Smooth muscle cell (in vitro differentiated cells): ENCODE measurements at regions not wholly inside any gene's neighbourhood (a gene's known extent, or its start where the extent isn't known, plus 50 kb on each side); places are given as distances from the start of the nearest gene placed in this dataset.

Experiments used
- DNase-seq: peaks from one replicate; lab custom pipeline; 2025; ENCODE audit not compliant: unreplicated experiment; lab: John Stamatoyannopoulos, UW
- H2AFZ ChIP-seq: fragments of 200-600 bp; sonication (generic); 2 replicates; pipeline ENCODE4 v1.6.0; 2016; ENCODE audit warnings: antibody characterized with exemption, low read depth, mild to moderate bottlenecking
- H3F3A ChIP-seq: fragments of 200-600 bp; sonication (generic); 2 replicates; pipeline ENCODE4 v1.6.0; 2017; ENCODE audit warnings: antibody characterized with exemption, low read depth
- H3K27ac ChIP-seq: fragments of 200-600 bp; sonication (generic); 2 replicates; pipeline ENCODE4 v1.5.1; 2016; ENCODE audit warnings: low read depth, mild to moderate bottlenecking
- H3K27me3 ChIP-seq: fragments of 200-600 bp; sonication (generic); 2 replicates; pipeline ENCODE4 v1.6.1; 2016; ENCODE audit warnings: low read depth, mild to moderate bottlenecking
- H3K36me3 ChIP-seq: fragments of 200-600 bp; sonication (generic); 2 replicates; pipeline ENCODE4 v1.5.1; 2016; ENCODE audit warnings: low read depth
- H3K4me1 ChIP-seq: fragments of 200-600 bp; sonication (generic); 2 replicates; pipeline ENCODE4 v1.5.1; 2016; ENCODE audit warnings: low read depth
- H3K4me2 ChIP-seq: fragments of 200-600 bp; sonication (generic); 2 replicates; pipeline ENCODE4 v1.6.0; 2016; ENCODE audit warnings: mild to moderate bottlenecking
- H3K4me3 ChIP-seq: fragments of 200-600 bp; sonication (generic); 2 replicates; pipeline ENCODE4 v1.5.1; 2016; ENCODE audit warnings: mild to moderate bottlenecking
- H3K79me2 ChIP-seq: fragments of 200-600 bp; sonication (generic); 2 replicates; pipeline ENCODE4 v1.6.0; 2016; ENCODE audit warnings: low read depth, mild to moderate bottlenecking
- H3K9ac ChIP-seq: fragments of 200-600 bp; sonication (generic); 2 replicates; pipeline ENCODE4 v1.6.0; 2016; ENCODE audit warnings: low read depth
- H3K9me3 ChIP-seq: fragments of 200-600 bp; sonication (generic); replicated peaks from 2 replicates; pipeline ENCODE4 v1.5.1; 2016; ENCODE audit warnings: low read depth
- H4K20me1 ChIP-seq: fragments of 200-600 bp; sonication (generic); 2 replicates; pipeline ENCODE4 v1.6.0; 2016; ENCODE audit warnings: low read depth
- CTCF ChIP-seq: fragments of 200-600 bp; sonication (generic); IDR thresholded peaks from 2 replicates; pipeline ENCODE4 v1.5.1; 2017; ENCODE audit warnings: borderline replicate concordance, mild to moderate bottlenecking, antibody characterized with exemption; ENCODE audit not compliant: insufficient read depth, poor library complexity, severe bottlenecking
- WGBS: methylation state at CpG from one replicate; pipeline ENCODE4 v1.1.7; 2016; ENCODE audit warnings: low lambda C conversion rate; 5-methylcytosine and 5-hydroxymethylcytosine counted together

- H4K20me1 ChIP-seq: no peaks in the 10 kb centered on the region
- H3K27me3 ChIP-seq: no peaks in the 10 kb centered on the region
- no peaks in the 10 kb centered on the region for H3K36me3 ChIP-seq
- H3K79me2 ChIP-seq: no peaks in the 10 kb centered on the region
- H3F3A ChIP-seq: no peaks in the 10 kb centered on the region
- no peak overlapping the region for H3K27ac ChIP-seq
- no peaks in the 10 kb centered on the region for H3K9me3 ChIP-seq
- DNase-seq: no peak
- TF ChIP-seq CTCF: no peak
- H3K4me1 ChIP-seq: peaks cover 17% of the 10 kb centered on the region
- H3K4me2 ChIP-seq: no peak overlapping the region
- H3K4me3 ChIP-seq: no peak overlapping the region
- no peak overlapping the region for H3K9ac ChIP-seq
- WGBS: 89% methylated on average over 7 of the region's 7 CpGs
- H2AFZ ChIP-seq: no peak overlapping the region
Measured at GRCh38 chr11:44417731-44418455, 108.0 kb upstream of the ALX4 start.

GRCh38 chr11:44418456-44418830, 108.5 kb upstream of the ALX4 start:
- Histone ChIP-seq H3K27me3 (no peaks in the 10 kb centered on the region), H3K9ac (no peak overlapping the region), H3K36me3 (no peaks in the 10 kb centered on the region), H4K20me1 (no peaks in the 10 kb centered on the region), H2AFZ (no peak overlapping the region), H3K4me1 (peaks cover 17% of the 10 kb centered on the region), H3F3A (no peaks in the 10 kb centered on the region), H3K79me2 (no peaks in the 10 kb centered on the region), H3K4me2 (no peak overlapping the region), H3K27ac (no peak overlapping the region), H3K9me3 (no peaks in the 10 kb centered on the region), H3K4me3 (no peak overlapping the region)
- no peak for TF ChIP-seq CTCF
- WGBS: 58% methylated on average over 7 of the region's 7 CpGs
- DNase-seq: no peak

- peak; percentile 50 for DNase-seq
- H3K9ac ChIP-seq: peak overlapping the region; percentile 59
- WGBS: 27% methylated on average over 9 of the region's 9 CpGs
- no peak overlapping the region for H3K4me3 ChIP-seq
- no peaks in the 10 kb centered on the region for H3K36me3 ChIP-seq
- H3K79me2 ChIP-seq: no peaks in the 10 kb centered on the region
- peaks cover 17% of the 10 kb centered on the region for H3K4me1 ChIP-seq
- no peaks in the 10 kb centered on the region for H4K20me1 ChIP-seq
- H2AFZ ChIP-seq: no peak overlapping the region
- peaks cover 7% of the 10 kb centered on the region for H3K27me3 ChIP-seq
- H3K9me3 ChIP-seq: no peaks in the 10 kb centered on the region
- H3K27ac ChIP-seq: peak overlapping the region; percentile 76
- no peaks in the 10 kb centered on the region for H3F3A ChIP-seq
- TF ChIP-seq CTCF: no peak
- peak overlapping the region; percentile 58 for H3K4me2 ChIP-seq
Measured at GRCh38 chr11:44421090-44421675, 111.2 kb upstream of the ALX4 start.

- H4K20me1 ChIP-seq: no peaks in the 10 kb centered on the region
- no peak overlapping the region for H3K4me3 ChIP-seq
- H2AFZ ChIP-seq: no peak overlapping the region
- 95% methylated on average over 5 of the region's 5 CpGs for WGBS
- no peak overlapping the region for H3K9ac ChIP-seq
- H3K79me2 ChIP-seq: no peaks in the 10 kb centered on the region
- no peak overlapping the region for H3K4me2 ChIP-seq
- H3K9me3 ChIP-seq: no peaks in the 10 kb centered on the region
- no peak for DNase-seq
- no peaks in the 10 kb centered on the region for H3K36me3 ChIP-seq
- H3K4me1 ChIP-seq: peaks cover 17% of the 10 kb centered on the region
- peaks cover 7% of the 10 kb centered on the region for H3K27me3 ChIP-seq
- H3K27ac ChIP-seq: no peak overlapping the region
- no peaks in the 10 kb centered on the region for H3F3A ChIP-seq
- TF ChIP-seq CTCF: no peak
Measured at GRCh38 chr11:44423289-44423688, 113.3 kb upstream of the ALX4 start.
